Panc1 (cell line): ENCODE measurements at regions not wholly inside any gene's neighbourhood (a gene's known extent, or its start where the extent isn't known, plus 50 kb on each side); places are given as distances from the start of the nearest gene placed in this dataset.

Source experiments
- CTCF ChIP-seq: fragments of 450-650 bp; IDR thresholded peaks from 2 replicates; pipeline ENCODE4 v1.5.1; 2017; ENCODE audit warnings: mild to moderate bottlenecking
- POLR2AphosphoS5 ChIP-seq: IDR thresholded peaks from 2 replicates; pipeline ENCODE4 v1.6.1; 2012; ENCODE audit warnings: mild to moderate bottlenecking, low read depth, low read length, moderate library complexity
- REST ChIP-seq, 2 experiments: IDR thresholded peaks; 2 replicates each; pipeline ENCODE4 v1.6.1; 2011 to 2012; ENCODE audit warnings: low read depth in 2 of 2, control low read depth in 1 of 2, low read length in 1 of 2, mild to moderate bottlenecking in 1 of 2, moderate library complexity in 1 of 2; ENCODE audit not compliant: insufficient read depth in 1 of 2
- SIN3A ChIP-seq: IDR thresholded peaks from 2 replicates; pipeline ENCODE4 v1.6.1; 2012; ENCODE audit warnings: low read depth, mild to moderate bottlenecking, low read length, moderate library complexity, borderline replicate concordance; ENCODE audit not compliant: insufficient read depth
- TCF7L2 ChIP-seq: IDR thresholded peaks from 2 replicates; pipeline ENCODE4 v1.6.1; 2011; ENCODE audit warnings: mild to moderate bottlenecking, low read depth, low read length, inconsistent platforms

- TF ChIP-seq CTCF (no peak), SIN3A (no peak), POLR2AphosphoS5 (no peak), TCF7L2 (no peak), REST (IDR thresholded peaks at IDR 0.05; ENCODE audit: insufficient read depth in 1 of 2, low read depth in 2 of 2, low read length in 1 of 2) (no peak)
Observed at GRCh38 chr13:55991666-55992065, 1149.1 kb upstream of the PRR20A start.
